ENCODE measurements at regions not wholly inside any gene's neighbourhood (a gene's known extent, or its start where the extent isn't known, plus 50 kb on each side); places are given as distances from the start of the nearest gene placed in this dataset.

DNA sequence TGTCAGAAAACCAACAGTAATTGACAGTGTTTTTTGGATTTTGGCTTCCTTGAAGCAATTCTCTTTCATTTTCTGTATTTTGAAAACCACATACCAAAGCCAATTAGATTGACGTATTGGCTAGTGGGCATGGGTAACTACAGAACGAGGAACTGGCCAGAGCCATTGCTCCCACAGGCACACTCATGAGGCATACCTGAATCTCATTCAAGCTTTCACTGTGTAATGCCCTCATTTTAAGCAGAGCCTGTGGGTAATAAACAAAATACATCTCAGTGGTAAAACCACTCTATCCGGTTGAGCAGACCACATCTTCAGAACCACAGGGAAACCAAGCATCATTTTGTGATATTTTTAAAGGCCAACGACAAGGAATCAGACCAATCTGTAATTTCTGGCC lies 394.1 kb downstream of the ZNF608 start:
- no peak for DNase-seq

DNA sequence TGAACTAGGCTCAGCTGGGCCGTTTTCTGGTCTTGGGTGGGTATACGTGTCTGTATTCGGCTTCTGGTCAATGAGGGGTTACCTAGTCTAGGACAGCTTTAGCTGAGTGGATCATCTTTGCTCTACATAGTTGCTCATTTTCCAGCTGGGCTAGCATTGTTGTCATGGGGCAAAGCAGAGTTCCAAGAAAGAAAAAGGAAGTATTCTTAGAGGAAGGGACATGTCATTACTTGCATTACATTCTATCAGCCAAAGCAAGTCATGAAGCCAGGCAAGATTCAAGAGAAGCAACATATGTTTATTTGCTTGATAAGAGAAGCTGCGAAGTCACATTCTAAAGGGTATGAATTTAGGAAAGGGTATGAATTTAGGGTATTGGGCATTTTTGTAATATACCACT lies 396.5 kb downstream of the ZNF608 start:
- DNase-seq = no peak

DNA sequence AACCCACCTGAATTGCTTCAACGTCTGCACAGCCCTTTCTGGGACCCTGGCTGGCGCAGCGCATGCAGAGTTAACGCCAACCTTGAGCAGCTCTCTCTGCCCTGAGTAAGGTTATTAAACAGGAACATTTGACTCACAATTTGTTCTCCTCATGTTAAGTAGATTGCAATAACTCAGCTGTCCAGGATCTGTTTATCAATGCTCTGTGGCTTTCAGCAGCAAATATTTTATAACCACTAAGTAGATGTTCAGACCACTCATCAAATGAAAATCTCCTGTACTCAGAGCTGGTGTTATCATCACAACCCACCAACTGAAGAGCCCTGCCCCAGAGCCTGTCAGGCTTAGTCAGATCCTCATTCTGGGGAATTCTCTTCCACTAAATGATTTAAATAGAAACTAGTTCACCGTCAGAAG lies 403.0 kb downstream of the ZNF608 start:
- no peak for DNase-seq

DNA sequence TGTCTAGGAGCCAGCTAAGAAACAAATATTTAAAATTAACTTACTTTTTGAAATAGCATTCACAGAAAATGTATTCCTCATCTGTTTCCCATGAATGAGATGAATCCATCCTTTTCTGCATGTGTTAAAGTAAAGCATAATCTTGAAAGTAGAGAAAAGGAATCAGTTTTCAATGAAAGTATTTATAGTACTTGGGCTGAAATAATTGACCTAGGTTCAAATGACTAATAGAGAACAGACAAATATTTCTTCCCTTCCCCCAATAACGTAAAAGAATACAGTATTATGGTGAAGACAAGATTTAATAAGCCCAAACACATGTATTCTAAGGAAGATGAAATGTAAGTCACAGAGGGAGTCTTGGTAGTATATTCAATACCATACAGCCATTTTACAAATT lies 403.5 kb downstream of the ZNF608 start:
- no peak for DNase-seq

DNA sequence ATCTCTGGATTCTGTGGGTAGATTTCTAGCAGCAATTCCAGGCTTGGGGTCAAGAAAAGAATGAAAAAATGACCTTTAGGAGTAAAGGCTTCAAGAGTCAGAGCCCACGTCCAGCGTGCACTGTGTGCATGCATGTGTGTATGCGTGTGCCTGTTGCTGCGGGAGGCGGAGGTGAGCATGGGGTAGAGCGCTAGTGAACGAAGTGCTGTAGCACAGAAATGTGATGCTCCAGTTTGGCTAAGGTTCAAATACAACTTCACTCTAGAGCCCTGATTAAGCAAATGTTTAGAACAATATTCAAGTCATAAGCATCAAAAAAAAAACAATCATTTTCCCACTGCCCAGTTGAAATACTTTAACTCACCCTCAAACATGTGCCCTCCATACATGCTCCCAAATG lies 403.9 kb downstream of the ZNF608 start:
- no peak for DNase-seq

DNA sequence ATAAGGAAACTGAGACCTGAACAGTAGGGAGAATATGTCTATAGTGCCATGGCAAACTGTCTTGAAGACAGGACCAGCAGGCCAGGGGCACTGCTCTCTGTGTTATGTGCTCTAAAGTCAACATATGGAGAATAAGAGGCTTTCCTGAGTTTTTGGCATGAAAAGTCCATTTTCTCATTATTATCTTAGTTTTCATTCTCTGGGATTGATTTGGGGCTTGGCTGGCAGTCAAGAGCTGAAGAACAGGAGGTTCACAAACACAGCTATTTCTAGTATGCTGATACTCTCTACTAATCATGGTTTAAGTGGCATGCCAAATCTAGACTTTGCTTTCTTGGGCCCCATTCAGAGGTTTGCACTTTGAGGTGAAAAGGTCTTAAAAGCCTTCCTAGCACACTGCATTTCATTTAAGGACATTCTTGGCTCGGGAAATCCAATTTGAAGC lies 404.4 kb downstream of the ZNF608 start:
- no peak for DNase-seq

DNA sequence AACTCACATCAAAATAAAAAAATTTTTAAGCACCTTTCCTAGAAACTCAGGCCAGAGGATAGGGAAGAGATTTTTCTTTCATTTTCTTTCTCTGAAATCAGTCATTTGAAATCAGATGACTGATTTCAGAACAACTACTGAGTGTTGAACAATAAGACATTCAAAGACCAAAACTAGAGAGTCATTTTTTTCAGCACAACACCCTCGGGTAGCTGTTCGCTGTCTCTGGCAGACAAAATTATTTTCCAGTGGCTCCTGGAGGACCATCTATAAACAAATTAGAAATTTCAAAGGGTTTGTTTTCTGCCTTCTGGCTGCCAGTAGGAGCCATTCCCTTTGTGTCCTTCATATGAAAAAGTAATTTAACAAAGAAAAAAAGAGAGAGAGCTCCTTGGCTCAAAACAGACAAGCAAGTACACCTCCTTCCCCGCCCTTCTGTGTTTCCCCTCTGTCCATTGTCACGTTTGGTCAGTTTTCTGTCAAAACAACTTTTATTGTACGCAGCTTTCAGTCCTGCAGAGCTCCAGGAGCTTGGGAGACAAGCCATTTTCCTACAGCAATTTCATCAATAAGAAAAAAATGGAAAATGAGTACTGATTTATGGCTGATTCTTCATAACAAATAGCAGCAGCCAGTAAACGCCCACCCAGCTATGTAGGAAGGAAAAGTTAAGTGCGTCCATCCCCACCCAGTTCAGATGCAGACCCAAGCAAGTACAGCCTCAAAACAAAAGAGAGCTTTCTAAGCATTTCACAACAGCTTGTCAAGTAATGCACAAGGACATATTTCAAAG lies 405.2 kb downstream of the ZNF608 start:
- DNase-seq = no peak

DNA sequence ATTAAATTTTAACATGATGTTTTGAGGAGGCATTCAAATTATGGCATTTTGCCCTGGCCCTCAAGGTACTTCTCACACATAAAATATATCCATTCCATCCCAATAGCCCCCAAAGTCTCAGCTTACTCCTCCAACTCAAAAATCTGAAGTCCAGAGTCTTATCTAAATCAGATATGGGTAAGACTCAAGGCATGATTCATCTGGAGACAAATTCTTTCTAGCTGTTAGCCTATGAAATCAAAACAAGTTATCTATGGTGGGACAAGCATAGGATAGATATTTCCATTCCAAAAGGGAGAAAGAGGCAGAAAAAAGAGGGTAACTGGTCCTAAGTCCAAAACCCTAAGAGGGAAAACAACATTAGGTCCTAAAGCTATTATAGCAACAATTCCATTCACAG lies 408.4 kb downstream of the ZNF608 start:
- no peak for DNase-seq

DNA sequence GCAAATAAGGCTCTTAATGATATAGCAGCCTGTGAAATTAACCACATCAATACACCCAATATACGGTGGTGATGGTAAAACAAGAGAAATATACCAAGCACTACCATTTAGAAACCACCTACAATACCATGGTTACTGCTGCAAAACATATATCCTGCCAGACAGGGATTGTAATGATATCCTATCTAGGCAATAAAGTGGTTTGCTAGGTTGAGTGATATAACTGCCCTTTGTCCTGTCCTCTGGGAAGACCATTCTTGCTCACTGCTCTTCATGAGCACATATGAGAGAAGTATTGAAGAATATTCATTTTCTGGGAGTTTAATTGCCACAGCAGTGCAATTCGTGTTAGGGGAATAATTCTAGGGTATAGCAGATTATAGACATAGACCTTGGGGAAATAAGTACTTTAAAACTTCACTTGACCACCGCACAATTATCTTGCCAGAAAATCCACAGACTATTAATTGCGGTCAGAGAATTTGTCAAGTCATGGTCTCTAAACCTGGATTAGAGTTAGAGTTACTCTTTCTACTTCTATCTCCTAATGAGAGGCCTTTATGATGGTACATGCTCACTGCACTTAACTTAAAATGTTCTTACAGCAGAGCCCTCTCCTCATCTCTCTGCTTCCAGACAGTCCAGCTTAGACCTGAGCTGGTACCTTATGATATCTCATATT lies 413.0 kb downstream of the ZNF608 start:
- DNase-seq = no peak

DNA sequence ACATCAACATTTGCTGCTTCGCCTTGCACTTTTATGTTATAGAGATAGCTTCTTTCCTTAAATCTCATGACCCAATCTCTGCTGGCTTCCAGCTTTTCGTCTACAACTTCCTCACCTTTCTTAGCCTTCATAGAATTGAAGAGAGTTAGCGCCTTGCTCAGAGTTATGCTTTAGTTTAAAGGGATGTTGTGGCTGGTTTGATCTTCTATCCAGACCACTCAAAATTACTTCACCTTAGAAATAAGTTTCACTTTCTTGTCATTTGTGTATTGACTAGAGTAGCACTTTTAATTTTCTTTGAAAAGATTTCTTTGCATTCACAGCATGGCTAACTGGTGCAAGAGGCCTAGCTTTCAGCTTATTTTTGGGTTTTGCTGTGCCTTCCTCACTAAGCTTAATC lies 414.2 kb downstream of the ZNF608 start:
- DNase-seq = no peak

DNA sequence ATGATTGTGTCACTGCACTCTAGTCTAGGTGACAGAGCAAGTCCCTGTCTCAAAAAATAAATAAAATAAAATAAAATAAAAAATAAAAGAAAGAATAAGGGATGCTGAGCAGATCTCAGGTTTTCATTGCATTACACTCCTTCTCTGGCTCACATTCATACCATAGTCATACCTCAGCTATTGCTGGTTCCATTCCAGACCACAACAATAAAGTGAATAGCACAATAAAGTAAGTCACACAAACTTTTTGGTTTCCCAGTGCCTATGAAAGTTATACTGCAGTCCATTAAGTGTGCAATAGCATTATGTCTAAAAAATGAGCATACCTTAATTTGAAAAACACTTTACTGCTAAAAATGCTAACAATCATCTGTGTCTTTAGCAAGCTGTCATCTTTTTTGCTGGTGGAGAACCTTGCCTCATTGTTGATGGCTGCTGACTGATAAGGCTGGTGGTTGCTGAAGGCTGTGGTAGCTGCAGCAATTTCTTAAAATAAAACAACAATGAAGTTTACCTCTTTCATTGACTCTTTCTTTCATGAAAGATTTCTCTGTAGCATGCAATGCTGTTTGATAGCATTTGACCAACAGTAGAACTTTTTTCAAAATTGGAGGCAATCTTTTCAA lies 415.7 kb downstream of the ZNF608 start:
- DNase-seq = no peak

DNA sequence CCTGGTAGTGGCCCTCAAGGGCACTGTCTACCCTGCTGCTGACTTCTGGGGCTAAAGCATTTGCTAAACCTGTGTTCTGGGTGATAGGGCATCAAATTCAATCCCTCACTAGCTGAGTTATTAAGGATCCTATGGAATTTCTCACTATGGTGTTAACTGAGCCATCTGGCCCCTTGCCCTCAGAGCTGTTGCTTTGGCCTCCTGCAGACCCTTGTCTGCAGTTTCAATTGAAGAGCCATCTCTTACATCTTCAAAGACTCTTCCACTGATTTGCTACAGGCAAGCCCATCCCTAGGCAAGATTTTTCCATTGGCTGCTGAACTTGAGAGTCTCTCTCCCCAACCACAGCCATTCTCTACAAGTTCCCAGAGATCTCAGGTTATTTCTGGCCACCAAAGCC lies 418.2 kb downstream of the ZNF608 start:
- no peak for DNase-seq

DNA sequence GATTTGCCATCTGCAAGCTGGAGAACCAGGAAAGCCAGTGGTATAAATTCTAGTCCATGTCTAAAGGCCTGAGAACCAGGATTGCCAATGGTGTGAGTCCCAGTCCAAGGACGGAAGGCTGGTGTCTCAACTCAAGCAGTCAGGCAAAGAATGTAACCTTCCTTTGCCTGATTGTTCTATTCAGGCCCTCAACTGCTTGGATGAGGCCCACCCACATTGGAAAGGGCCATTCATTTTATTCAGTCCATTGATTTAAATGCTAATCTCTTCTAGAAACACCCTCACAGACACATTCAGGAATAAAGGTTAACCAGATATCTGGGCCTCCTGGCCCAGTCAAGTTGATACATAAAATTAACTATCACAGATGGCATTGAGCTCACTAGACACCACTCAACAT lies 427.8 kb downstream of the ZNF608 start:
- no peak for DNase-seq

DNA sequence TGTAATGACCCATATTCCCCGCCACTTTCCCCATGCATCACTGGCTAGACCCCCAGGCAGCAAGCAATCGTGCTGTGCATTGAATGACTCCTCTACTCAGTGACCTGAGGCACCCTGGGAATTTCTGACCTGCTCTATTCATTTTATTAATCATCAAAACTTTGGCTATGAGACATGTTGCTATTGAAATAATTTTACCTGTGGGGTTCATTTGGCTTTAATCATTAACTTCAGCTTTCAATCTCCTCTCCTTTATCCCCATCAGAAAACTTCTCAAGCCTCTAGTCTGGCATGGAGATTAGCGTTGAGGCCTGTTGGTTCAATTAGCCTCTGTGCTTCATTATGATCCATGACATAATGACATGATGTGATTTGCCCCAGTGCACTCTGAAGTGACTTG lies 429.0 kb downstream of the ZNF608 start:
- DNase-seq = no peak

DNA sequence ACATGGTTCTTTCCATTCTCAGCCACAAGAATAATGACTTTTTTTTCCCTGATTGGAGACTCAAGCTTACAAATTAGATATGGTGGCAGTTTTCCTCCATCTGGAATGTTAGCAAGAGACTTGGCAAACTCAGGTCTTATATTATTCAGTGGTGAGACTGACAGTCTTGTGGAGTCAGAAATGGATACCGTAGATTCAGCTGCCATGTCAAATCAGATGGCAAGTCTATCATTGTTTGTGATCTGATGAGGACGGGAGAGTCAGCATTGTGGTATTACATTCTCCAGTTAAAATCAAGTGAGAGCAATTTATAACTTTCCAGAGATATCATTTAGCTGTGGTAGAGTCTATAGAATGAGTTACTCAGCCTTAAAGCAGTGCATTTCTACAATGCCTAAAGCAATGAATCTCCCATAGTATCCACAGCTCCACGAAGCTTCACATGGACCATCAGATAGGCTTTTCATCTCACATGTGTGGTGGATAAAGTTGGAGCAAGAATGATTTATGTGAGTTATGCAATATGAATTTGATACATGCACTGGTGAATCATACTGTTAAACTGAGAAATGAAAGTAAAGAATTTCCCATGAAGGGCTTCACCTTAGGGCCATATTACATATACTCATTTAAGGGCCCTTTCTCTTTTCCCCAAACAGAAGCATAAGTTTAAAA lies 430.6 kb downstream of the ZNF608 start:
- DNase-seq = no peak

DNA sequence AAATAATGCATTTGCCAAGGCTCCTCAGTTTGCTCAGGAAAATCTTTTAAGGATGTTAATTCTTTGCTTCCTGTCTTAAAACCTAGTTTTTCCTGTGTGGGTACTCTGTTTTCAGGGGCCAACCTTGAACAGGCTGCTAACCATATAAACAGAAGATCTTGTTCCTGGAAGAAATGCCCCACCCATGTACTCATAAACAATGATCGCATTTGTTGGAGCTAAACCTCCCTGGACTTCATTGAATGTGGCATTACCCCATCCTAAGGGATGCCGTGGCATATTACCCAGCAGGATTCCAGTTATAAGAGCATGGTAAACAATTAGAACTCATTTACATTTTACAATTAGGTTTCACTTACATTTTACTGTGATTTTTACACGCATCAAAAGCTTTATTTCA lies 436.0 kb downstream of the ZNF608 start:
- DNase-seq = peak; percentile 6

DNA sequence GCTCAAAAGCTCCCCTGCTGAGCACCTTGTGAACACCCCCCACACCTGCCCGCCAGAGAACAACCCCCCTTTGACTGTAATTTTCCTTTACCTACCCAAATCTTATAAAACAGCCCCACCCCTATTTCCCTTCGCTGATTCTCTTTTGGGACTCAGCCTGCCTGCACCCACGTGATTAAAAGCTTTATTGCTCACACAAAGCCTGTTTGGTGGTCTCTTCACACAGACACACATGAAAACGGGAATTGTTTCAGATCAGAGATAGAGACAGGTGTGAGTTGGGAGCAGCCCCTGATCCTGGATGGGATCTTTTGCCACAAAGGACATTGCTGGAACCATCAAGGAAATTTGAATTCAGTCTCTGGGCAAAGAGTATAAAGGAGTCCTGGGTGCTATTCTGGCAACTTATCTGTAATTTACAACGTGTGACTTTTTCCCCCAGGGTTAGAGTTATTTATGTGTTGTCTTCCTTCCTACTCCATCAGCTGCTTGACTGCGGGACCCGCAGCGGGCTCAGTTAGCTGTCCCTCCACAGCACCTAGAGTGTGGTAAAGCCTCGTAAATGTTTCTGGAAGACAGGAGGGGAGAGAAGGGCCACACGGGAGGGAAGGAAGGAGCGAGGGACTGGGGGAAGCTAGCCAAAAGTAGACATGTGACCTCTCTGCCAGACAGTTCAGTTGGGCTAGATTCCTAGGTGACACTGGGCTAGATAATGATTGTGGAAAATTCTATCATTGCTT lies 437.0 kb downstream of the ZNF608 start:
- DNase-seq = no peak

DNA sequence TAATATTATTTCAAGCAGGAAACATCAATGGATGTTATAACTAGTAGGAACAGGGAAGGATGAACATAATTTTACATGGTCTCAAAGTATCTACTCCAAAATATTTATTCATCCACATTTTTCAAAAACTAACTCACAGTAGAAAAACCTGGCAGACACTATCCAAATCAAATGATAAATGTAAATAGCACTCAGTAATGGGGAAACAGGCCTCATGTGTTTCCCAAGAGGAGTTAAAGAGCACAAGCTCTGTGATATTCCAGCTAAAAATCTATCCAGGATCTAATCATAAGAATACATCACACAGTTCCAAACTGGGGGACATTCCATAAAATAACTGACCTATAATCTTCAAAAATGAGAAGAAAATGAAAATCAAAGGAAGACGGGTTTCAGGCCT lies 443.1 kb downstream of the ZNF608 start:
- DNase-seq = no peak

DNA sequence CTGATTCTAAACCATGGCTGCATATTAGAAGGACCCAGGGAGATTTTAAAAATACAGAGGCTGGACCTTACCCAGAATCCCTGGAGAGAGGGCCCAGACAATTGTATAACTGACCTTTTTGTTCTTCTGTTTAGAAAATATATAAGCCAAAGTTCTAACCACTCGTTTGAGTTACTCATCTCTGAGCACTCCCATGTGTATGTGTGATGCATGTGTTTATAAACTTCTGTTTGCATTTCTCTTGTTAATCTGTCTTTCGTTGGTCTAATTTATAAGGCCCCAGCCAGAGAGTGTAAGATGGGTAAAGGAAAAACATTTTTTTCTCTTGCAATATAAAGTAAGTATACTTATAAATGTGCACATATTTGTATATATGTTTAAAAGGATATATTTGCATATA lies 443.9 kb downstream of the ZNF608 start:
- no peak for DNase-seq

DNA sequence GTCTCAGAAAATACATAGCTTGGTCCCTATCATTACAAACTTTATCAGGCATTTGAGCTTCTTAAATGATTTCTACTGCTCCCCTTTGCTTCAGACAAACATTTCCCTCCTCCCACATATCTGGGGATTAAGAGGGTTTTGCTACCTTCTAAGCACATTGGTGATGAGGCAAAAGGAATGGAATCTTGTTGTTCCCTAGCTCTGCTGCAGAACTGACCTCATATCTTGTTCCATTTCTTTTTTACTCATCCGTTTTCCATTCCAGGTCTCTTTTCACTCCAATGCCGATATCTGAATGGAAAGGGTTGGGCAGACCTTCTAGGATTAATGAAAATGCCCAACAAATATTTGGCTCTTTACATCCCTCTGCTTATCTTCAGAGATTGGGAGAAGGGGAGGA lies 444.6 kb downstream of the ZNF608 start:
- DNase-seq = no peak

DNA sequence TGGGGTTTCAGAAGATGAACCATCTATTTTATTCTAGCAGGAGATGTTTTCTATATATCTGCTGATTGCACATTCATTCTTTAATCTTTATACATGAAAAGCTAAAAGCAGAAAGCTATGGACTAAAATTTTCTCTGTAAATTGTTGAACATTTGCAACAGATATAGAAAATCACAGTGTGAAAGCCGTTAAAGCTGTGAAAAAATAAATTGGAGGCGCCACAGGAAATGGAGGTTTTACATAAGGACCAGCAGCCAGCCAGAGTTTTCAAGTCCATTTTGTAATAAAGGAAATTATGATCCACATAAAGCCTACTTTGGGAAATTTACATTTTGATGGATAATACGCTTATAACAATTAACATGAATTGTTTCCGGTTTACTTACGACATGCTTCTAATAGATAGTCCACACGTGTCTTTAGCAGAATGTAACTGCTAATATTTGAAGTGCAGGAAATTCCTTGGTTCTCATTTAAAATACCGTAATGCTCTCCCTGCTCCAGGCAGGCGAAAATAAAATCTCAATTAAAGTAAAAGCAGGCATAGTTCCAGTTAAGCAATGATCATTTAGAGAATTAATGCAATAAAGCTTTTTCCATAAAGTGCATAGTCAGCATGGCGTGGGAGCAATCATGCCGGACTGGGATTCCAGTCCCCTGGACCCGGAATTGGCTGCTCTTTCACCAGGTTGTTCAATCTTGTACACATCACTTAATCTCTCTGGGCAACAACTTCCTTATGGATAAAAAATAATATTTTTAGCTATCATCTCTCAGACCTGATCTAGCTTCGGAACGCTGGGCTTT lies 445.4 kb downstream of the ZNF608 start:
- no peak for DNase-seq

DNA sequence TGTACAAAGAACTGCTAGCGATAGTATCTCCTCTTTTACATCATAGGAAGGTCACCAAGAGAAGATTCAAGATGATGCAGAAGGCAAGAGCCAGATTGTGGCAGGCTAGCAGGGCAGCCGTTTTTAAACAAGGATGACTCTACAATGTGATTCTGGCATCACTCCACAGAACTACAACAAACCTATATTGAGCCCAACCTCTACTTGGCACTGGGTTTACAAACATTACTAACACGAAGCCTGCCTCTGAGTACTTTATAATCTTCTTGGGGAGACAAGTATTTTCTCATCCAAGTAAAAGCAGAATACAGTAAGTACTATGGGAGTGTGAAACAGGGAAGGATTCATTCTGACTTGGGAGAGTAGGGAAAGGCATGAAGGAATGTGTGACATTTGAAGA lies 448.6 kb downstream of the ZNF608 start:
- no peak for DNase-seq
